OCI-M2 (cell line): ENCODE measurements at regions not wholly inside any gene's neighbourhood (a gene's known extent, or its start where the extent isn't known, plus 50 kb on each side); places are given as distances from the start of the nearest gene placed in this dataset.

ENCODE experiments used
- DNase-seq: peaks from one replicate; lab custom pipeline; 2025; ENCODE audit not compliant: unreplicated experiment; lab: John Stamatoyannopoulos, UW

DNA sequence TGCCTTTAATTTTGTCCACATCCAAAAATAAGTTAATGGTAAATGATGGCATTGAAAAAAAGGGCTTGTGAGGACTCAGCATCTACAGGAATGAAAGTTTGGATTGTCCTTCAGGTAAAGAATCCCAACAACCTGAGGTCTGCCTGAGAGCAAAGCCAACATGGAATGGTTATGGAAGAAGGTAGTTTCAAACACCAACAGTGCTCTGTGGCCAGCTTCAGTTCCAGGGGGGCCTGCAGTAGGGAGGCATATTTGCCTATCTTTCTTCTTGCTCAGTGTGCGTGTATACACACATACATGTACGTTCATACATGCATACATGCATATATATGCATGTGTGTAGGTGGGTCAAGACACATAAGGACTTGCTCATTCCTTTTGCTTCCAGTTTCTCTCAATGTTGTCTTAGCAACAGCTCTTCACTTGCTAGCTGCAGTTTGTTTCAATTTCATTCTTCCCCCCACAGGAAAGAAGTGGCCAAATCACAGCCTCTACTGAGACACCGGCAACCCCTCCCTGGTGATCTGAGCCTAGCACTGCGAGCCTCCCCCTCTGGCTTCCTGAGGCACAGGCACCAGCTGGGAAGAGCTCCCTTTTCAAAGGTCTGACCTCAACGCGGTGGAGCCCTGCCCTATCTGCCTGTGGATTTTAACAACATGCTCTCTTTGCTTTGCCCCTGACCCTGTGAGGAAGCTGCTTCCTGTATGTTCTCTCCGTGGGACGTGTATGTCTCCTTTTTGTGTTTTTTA is 146.2 kb downstream of the KLF13 start:
- no peak for DNase-seq

- DNase-seq: no peak
These were observed 146.9 kb downstream of the KLF13 start for GRCh38 chr15:31473385-31474058.

GRCh38 chr15:31474059-31474868 is 147.6 kb downstream of the KLF13 start:
- no peak for DNase-seq

- DNase-seq: no peak
These were observed 149.7 kb downstream of the KLF13 start for GRCh38 chr15:31476236-31476810.

GRCh38 chr15:31476866-31477265 is 150.2 kb downstream of the KLF13 start:
- no peak for DNase-seq

GRCh38 chr15:31477301-31477700 is 150.7 kb downstream of the KLF13 start:
- DNase-seq: no peak

GRCh38 chr15:31477851-31478701 is 151.4 kb downstream of the KLF13 start:
- no peak for DNase-seq

DNA sequence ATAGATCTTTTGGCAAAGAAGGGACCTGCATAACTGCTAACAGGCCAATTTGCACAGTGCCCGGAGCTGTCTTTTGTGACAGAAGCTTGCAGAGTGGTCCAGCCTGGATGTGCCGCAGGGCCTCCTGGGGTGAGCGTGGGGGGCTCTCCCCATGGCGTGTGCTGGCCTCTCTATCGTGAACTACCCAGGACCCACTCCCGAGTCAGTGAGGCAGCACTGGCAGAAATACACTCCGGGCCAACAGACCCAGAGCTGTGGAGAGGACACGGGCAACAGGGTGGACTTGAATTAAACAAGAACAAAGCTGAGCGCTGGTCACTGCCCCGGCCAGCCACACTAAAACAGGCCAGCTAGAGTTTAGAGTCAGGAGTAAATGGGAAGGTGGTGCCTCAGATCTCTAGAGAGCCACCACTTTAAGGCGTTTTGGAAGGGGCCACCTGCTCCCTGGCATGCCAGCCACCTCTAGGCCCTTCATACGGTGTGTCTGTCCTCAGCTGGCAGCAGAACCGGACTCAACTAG is 152.1 kb downstream of the KLF13 start:
- no peak for DNase-seq

GRCh38 chr15:31480356-31481025 is 153.9 kb downstream of the KLF13 start:
- DNase-seq: no peak

DNA sequence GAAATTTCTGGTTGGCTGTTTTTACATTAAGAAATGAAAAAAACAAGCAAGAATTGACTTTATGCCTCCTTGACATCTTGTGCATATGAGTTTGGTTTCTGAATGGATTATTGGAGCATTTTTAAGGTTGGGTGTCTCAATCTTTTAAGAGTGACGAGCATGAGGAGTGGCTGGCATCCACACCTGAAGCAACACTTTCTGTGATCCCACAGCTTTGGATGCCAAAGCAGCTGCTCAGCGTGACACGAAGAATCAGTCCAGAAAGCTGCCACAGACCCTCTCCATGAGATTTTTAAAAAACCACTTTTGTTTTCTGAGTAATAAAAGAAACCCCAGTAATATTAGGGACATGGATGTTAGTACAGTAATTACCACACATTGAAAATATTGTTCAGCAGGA is 154.5 kb downstream of the KLF13 start:
- no peak for DNase-seq

DNA sequence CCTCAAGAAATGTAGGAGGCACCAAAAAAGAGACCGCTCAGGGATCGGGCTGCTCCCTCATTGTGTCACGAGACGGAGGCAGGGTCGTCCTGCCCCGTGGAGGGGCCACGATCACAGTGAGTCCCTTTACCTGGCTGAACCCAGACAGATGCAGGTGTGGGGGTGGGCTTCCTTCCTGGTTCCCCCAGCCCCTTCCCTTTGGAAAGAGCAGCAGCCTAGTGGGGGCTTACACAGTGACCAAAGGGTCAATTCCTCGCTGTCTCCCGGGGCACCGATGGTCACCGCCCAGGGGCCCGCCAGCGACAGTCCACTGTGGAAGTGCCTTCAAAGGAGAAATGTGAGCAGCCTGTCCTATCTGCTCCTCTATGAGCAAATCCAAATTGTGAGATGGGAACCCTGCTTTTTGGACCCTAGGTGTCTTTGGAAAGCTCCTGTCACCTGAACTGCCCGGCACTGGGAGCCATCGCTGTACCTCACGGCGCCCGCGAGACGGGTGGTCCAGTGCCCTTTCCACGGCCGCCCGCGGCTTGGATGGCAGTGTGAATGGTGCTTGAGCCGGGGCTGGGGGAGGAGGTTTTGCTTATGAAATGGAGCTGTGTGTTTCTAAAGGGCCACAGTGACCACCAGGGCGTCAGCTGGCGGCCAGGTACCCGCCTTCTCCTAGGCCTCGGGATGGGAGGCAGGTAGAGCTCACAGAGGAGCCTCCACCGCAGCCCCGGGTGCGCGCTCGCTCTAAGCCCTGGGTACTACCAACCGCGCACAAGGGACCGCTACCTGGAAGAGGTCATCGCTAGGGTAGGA is 155.7 kb downstream of the KLF13 start:
- no peak for DNase-seq

GRCh38 chr15:31483053-31483985 is 156.7 kb downstream of the KLF13 start:
- DNase-seq: no peak

DNA sequence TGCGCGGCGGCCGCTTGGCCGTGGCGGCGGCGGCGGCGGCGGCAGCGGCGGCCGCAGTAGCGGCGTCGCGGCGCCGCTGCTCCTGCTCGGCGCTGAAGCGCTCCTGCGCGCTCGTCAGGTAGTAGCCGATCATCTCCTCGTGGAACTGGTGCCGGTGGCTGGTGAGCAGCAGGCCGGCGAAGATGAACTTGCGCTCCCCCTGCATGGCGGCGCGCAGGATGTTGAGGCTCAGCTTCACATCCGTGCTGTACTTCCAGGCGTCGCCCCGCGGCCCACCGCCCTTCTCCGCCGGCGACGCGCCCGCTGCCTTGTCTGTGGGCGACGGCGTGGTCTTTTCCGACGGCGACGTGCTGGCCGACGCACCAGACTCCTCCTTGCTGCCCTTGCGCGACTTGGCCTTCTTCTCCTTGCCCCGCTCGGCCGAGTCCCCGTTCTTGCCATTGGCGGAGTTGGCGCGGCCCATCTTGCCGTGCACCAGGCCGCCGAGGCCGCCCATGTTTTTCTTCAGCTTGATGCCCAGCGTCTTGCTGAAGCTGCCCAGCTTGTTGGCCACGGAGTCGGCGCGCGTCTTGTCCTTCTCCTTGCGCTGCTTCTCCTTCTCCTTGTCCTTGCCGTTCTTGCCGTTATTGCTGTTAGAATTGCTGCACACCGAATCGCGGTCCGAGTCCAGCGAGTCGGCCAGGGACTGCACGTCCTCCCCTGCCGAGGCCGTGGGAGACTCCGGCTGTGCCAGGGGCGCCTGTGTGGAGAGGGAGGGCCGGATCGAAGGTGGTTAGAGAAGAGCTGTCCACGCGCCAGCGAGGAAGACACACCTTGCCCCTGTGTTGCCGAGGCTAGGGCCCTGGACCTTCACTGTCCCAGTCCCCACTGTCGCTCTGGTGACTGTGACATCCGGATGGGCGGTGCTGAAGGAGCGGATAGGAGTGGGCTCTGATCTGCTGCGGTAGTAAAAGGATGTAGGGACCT is 157.6 kb downstream of the KLF13 start:
- DNase-seq: no peak

GRCh38 chr15:31484986-31485385 is 158.4 kb downstream of the KLF13 start:
- no peak for DNase-seq

DNA sequence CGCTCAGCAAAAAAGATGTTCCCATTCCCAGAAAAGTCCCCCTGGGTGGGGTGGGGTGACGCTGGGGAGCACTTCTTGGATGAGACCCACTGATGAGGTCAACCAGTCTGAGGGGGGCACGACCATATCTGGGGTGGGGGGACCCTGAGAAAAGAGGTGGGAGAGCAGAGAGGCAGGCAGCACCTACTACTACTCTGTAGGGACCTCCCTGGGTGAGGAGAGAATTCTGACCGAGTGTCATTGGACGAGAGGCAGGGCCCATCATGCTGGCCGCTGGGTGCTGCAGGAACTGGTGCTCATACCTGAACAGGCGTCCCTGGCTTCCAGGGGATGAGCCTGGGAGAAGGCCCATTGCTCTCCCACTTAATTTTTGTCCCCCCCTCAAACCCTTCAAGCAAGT is 158.8 kb downstream of the KLF13 start:
- no peak for DNase-seq

GRCh38 chr15:31485911-31486461 is 159.4 kb downstream of the KLF13 start:
- DNase-seq: no peak
